GM18868 (cell line): ENCODE measurements at regions not wholly inside any gene's neighbourhood (a gene's known extent, or its start where the extent isn't known, plus 50 kb on each side); places are given as distances from the start of the nearest gene placed in this dataset.

Experiments
- ATAC-seq: cut with Tn5 transposase; IDR thresholded peaks from one replicate; pipeline ENCODE4 v1.9.1; 2021; ENCODE audit warnings: mild to moderate bottlenecking, moderate library complexity; ENCODE audit not compliant: unreplicated experiment

DNA sequence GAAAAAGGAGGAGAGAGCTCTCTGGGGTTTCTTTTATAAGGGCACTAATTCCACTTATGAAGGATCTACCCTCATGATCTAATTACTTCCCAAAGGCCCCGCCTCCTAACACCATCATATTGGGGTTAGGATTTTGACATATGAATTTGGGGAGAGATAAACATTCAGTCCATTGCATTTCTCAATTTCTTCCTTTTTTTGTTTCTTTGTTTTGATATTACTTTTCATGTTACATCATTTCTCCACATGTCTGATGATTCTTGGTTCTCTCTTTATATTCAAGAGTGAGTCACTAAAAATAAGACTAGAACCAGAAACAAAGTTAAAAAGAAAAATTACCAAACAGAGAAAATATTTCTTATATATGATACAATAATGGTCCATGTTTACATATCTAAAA is 63.2 kb upstream of the DUSP10 start:
- ATAC-seq: no peak

DNA sequence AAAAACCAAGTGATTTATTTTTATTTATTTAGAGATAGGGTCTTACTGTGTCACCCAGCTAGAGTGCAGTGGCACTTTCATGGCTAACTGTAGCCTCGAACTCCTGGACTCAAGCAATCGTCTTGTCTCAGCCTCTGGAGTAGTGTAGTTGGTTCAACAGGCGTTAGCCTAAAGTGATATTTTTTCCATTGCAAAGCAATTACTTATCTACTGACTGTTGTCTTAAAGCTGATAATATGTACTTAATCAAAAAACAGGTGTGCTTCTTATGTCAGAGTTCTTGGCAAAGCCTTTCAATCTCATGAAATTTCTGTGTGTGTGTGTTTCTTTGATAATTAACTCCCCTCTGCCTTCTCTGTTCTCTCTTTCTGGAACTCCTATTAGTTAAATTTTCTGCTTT is 62.4 kb upstream of the DUSP10 start:
- no peak for ATAC-seq

DNA sequence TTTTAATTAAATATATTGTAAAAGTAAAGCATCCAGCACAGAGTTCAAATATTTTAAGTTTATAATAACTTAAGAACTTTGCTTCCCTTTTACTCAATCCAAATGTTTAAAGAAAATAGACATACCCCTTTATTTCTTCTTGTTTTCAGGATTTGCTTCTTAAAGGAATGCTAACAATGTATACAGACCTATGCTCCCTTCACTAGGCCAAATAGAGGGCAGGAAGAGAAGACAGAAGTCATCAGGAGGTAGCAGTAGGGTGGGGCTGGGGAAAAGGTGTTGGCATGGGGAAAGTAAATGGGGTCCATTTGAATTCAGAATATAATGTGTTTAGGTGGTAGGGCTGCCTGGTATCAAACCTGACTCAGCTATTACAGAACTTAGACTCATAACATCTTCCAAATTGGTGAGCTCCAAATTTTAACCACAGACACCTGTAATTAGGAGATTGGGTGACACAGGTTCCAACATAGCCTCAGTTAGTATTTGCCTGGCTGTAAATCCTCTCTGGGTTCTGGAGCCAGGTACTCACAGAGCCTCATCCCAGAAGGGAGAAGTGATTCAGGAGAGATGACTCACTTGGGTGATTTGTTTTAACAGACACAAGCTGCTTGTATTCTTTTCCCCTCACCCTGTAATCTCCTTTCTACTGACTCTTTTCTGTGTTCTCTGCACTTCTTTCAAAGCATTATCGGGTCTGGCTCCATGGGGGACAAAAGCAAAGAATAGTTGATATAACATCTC is 60.1 kb upstream of the DUSP10 start:
- ATAC-seq: no peak

DNA sequence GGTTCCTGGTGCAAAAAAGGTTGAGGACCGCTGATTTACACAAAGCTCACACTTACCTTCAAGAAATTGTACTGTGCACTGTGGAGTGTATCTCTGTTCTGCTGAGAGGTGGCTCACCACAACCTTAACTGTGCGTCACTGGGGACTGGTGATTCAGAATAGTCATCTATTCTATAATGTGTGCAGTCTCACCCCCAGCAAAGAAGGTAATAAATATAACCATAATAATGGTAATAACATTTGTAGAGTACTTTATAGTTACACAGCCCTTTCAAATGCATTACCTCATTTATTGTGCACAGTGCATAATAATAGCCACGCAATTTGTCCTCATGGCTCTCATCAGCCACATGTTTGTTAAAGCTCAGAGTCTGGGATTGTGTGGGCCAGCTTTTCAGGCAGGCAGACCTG is 59.4 kb upstream of the DUSP10 start:
- peak; percentile 69 for ATAC-seq

DNA sequence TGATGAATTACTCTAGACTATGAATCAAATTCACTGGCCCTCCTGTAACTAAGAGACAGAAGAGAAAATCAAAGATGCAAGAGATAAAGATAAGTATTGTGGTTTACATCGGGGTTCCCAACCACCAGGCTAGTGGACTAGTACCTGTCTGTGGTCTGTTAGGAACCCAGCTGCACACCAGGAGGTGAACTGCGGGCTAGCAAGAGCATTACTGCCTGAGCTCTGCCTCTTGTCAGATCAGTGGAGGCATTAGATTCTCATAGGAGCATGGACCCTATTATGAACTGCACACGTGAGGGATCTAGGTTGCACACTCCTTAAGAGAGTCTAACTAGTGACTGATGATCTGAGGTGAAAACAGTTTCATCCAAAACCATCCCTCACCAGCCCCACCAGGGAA is 58.9 kb upstream of the DUSP10 start:
- ATAC-seq: peak; percentile 60

DNA sequence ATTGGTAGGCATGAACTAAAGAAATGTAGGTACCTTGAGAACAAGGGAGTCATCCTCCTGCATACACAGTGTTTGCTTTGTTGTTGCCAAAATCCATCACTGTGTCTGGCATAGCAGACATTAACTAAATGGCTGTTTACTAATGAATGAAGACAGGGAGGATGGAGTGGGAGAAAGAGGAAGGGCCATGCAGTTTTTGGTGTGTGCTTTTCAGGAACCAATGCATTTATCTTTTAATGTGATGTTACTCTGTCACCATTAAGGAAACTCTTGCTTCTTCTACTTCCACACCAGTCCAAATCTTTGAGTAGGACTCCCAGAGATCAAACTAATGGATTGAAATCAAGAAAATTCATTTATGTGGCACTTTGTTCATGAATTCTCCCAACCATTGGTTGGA is 55.6 kb upstream of the DUSP10 start:
- no peak for ATAC-seq

DNA sequence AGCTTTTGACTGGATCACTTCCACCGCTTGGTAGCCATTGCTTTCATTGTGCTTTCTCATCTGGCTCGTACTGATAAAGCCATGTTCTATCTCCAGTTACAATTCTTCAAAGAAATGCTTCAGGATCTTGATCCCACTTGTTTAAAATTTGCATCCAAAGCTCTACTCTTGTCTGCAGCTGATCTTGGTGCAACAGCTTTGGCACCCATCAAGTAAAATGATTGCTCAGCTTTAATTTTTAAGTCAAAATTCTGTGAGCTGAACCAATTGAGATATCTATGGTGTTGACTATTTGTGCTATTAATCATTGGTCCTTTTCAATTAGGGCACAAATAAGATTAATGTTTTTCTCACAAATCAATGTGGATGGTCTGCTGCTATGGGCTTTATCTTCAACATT is 54.8 kb upstream of the DUSP10 start:
- ATAC-seq: no peak

DNA sequence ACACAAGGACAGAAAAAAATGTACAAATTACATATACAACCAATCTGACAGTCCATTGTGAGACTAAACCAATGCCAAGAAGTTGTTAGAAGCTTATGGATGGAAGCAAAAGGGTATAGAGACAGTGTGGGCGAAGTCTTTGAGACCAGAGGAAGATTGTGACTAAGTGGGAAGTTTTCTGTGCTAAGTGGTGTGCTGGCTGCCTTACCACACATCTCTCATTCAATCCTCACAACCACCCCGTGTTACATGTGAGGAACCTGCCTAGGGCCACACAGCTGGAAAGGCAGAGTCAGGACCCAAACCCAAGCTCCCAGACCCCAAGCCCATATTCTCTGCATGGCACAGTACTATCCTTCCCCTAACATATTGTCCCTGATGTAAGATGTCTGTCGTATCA is 53.5 kb upstream of the DUSP10 start:
- ATAC-seq: no peak

DNA sequence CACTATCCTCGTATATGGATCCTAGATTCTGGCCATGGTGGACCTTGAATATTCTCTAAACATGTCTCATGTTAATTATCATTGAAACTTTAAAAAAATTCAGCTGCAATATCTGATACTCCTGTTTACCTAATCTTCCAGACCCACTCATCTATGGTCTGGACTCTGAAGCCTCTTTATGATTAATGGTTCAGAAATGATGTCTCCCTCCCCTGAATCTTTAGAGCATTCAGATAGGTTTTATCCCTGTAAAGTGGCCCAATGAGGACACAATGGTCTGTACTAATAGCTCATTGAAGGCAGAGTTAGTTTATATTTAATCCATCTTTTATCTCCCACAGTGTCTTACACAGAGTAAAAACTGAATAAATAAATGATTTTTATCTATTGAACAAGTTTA is 53.0 kb upstream of the DUSP10 start:
- no peak for ATAC-seq

DNA sequence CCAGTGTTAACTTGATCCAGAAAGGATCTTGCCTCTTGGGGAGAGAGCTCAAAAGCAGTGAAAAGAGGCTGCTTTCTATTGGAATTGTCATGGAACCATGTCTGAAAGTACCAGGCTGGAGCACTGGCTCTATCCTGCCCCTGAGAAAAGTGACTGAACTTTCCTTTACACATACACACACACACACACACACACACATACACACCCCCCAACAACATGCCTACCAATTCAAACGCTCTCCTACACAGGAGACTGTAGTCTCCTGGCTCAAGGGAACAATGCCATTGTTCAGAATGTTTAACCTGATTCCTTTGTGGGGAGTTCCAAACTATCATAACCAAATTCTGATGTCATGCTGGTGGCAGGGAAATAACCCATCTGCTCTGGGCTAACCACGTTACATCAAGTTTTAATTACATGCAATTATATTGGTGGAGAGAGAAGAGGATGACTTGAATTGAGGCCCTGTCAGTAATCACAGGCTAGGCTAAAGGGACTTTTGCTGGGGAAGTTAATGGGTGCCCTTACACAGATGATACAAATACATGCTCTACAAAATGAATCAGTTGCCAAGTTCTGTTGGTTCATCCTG is 52.3 kb upstream of the DUSP10 start:
- ATAC-seq: peak; percentile 75

DNA sequence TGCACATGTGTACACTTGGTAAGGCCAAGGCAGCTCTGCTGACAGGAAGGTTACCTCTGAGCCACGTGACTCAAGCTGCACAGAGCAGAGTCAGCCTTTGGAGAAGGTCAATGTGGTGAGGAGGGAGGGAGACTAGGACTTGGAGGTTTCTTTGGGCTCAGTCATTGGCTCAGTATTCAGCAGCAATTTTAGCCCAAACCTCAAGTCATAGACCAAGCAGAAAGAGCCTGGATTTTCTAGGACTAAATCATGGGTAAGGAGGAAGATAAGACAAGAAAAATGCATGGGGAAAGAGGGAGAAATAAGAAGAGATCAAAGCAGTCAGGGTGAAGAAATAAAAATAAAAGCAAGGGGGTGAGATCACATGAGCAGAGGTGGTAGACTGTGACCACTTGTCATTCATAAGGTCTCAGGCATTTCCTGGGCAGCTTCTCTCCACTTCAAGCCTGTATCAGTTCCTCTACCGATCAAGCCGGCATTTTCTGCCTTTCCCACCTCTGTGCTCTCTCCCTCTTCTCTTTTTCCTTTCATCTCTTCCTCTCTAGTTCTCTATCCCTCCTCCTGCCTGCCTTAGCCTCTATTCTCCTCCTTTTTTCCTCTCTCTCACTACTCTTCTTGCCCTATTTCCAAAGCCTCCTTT is 51.7 kb upstream of the DUSP10 start:
- peak; percentile 77 for ATAC-seq

DNA sequence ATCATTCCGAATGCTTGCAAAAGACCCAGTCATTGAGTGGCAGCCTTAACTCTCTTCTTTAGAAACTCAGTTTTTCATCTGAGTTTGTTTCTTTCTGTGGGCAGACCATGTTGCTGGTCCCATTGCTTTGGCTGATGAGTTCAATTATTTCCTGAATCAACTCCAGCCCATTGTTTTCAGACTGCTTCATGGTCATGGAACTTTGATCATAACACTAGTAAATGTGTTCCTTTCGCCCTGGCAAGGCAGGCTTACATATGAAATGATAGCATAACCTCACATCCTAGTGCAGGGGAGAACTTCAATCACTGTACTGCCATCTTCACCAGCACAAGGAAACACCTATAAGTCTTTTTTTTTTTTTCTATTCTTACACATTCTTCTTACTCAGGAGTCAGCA is 50.0 kb upstream of the DUSP10 start:
- ATAC-seq: no peak
